HFFc6 (cell line): ENCODE measurements at regions not wholly inside any gene's neighbourhood (a gene's known extent, or its start where the extent isn't known, plus 50 kb on each side); places are given as distances from the start of the nearest gene placed in this dataset.

Experiments
- DNase-seq: peaks from one replicate; pipeline ENCODE4 v3.0.0-alpha.2; 2018
- H3K27ac Mint-ChIP-seq: 2 replicates; pipeline ENCODE4 v1.8.0; 2020; ENCODE audit warnings: mild to moderate bottlenecking, mixed read lengths
- H3K27me3 Mint-ChIP-seq: 2 replicates; pipeline ENCODE4 v1.8.0; 2021; ENCODE audit warnings: mild to moderate bottlenecking, moderate library complexity, mixed read lengths; ENCODE audit not compliant: insufficient read depth
- H3K36me3 Mint-ChIP-seq: 2 replicates; pipeline ENCODE4 v1.8.0; 2021; ENCODE audit warnings: low read depth, mixed read lengths
- H3K4me1 Mint-ChIP-seq: 2 replicates; pipeline ENCODE4 v1.8.0; 2020; ENCODE audit warnings: low read depth, mixed read lengths
- H3K4me3 Mint-ChIP-seq: 2 replicates; pipeline ENCODE4 v1.8.0; 2020; ENCODE audit warnings: mild to moderate bottlenecking, moderate library complexity, mixed read lengths
- H3K9me3 Mint-ChIP-seq: 2 replicates; pipeline ENCODE4 v1.8.0; 2020; ENCODE audit warnings: mild to moderate bottlenecking, mixed read lengths
- TF ChIP-seq, protein P1 (sequence below): fragments of 200-600 bp; sonication (generic); IDR thresholded peaks from 2 replicates; pipeline ENCODE4 v1.5.0; 2021; ENCODE audit warnings: antibody characterized with exemption, mild to moderate bottlenecking

DNA sequence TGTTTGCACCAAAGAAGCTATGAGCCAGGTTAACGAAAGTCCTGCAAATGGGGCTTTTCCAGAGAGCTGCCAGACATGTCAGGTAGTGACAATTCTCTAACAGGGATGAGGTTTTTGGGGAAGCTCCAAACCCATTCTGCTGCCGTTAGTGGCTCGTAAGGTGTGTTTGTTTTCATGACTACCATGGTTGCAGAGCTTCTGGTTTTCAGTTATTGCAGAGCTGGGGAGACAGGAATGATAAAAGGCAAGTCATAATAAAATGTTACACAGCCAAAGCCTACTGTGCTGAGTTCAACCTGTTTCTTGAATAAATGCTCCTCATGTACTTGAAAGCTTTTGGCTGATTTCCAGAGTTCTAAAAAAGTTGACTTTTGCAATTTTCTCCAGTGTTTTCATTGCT, 209.2 kb upstream of the STK17B start:
- no peak overlapping the region for H3K27ac Mint-ChIP-seq
- no peak overlapping the region for H3K4me3 Mint-ChIP-seq
- DNase-seq = no peak
- peaks cover 13% of the 10 kb centered on the region for H3K4me1 Mint-ChIP-seq
- H3K27me3 Mint-ChIP-seq = no peaks in the 10 kb centered on the region; the same call in 1 of the 2 replicates
- no peaks in the 10 kb centered on the region for H3K36me3 Mint-ChIP-seq
- TF ChIP-seq, protein P1, sequence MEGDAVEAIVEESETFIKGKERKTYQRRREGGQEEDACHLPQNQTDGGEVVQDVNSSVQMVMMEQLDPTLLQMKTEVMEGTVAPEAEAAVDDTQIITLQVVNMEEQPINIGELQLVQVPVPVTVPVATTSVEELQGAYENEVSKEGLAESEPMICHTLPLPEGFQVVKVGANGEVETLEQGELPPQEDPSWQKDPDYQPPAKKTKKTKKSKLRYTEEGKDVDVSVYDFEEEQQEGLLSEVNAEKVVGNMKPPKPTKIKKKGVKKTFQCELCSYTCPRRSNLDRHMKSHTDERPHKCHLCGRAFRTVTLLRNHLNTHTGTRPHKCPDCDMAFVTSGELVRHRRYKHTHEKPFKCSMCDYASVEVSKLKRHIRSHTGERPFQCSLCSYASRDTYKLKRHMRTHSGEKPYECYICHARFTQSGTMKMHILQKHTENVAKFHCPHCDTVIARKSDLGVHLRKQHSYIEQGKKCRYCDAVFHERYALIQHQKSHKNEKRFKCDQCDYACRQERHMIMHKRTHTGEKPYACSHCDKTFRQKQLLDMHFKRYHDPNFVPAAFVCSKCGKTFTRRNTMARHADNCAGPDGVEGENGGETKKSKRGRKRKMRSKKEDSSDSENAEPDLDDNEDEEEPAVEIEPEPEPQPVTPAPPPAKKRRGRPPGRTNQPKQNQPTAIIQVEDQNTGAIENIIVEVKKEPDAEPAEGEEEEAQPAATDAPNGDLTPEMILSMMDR = no peak
- no peaks in the 10 kb centered on the region for H3K9me3 Mint-ChIP-seq

DNA sequence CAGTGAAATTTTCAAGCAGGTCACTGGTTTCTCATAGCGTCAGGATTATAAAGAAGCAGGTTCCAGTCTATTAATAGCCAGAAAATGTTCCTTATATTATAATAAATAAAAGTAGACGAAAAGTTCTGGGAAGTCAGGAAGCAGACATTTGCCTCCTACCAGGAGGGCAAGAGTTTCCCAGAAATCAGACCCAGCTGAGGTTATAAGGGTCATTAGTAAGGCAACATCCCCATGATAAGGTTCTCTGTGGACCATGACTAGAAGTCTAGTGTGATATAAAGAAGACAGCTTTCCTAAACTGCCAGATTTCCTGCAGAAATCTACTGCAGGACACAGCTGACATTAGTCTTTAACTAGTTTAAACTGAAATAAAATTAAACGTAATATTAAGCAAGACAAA, 210.1 kb upstream of the STK17B start:
- DNase-seq = no peak

DNA sequence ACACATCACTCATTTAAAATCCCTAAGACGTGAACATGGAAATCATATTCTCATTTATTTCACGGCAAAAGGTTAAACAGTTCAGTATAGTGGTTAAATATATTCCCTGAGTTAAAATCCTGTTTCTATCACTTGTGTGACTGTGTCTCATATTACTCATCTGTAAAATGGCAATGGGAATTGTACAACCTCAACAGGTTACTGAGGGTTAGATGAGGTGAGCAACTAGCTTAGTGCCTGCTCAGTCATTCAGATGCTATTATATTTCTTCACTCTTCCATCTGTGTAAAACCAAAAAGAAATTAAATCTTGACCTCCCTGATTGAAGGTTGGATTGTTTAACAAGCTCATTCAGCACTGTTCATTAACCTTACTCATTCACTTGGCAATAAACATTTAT, 212.4 kb upstream of the STK17B start:
- no peaks in the 10 kb centered on the region for H3K36me3 Mint-ChIP-seq
- TF ChIP-seq, protein P1 = no peak
- no peak overlapping the region for H3K27ac Mint-ChIP-seq
- no peaks in the 10 kb centered on the region for H3K9me3 Mint-ChIP-seq
- H3K4me3 Mint-ChIP-seq = no peak overlapping the region
- H3K27me3 Mint-ChIP-seq = no peaks in the 10 kb centered on the region
- H3K4me1 Mint-ChIP-seq = no peaks in the 10 kb centered on the region
- no peak for DNase-seq

More for the DNA sequence above, 210.1 kb upstream of the STK17B start:
- Mint-ChIP-seq H3K4me1 (peaks cover 13% of the 10 kb centered on the region), H3K9me3 (no peaks in the 10 kb centered on the region), H3K4me3 (no peak overlapping the region), H3K27ac (no peak overlapping the region), H3K27me3 (no peaks in the 10 kb centered on the region; the same call in 1 of the 2 replicates), H3K36me3 (no peaks in the 10 kb centered on the region)
- TF ChIP-seq, protein P1 = no peak

DNA sequence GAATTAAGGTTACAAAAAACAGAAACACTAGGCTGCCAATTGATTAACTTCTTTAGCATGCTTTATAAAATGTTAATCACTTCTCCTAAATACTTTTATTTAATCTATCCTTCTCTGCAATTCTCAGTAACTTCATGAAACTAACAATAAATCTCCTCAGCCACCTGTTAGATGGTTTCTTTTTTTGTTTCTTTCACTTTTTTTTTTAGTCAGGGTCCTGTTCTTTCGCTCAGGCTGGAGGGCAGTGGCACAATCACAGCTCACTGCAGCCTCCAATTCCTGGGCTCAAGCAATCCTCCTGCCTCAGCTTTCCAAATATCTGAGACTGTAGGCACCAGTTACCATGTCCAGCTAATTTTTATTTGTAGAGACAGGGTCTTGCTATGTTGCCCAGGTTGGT, 213.4 kb upstream of the STK17B start:
- DNase-seq = no peak
- no peak overlapping the region for H3K4me3 Mint-ChIP-seq
- H3K27ac Mint-ChIP-seq = no peak overlapping the region
- no peaks in the 10 kb centered on the region for H3K9me3 Mint-ChIP-seq
- no peaks in the 10 kb centered on the region for H3K36me3 Mint-ChIP-seq
- no peaks in the 10 kb centered on the region for H3K27me3 Mint-ChIP-seq
- TF ChIP-seq, protein P1 = no peak
- H3K4me1 Mint-ChIP-seq = no peaks in the 10 kb centered on the region

DNA sequence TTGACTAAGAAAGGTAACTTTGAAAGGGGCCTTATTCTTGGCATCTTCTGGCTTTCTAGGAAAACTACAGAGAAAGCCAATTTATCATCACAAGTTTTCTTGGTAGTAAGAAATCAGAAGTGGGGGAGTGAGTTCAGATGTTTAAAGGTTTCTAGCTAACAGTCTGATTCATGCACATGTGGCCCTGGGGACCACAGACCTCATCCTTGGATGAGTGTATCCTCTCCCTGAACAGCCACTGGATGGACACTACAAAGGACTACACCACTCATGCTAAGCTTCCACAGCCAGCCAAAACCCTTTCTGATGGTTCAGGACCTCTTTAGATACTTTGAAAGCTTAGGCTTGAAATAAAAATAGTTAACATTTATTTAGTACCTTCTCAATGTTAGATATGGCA, 218.3 kb upstream of the STK17B start:
- Mint-ChIP-seq H3K4me3 (no peak overlapping the region), H3K27ac (no peak overlapping the region), H3K9me3 (no peaks in the 10 kb centered on the region), H3K4me1 (peaks cover 16% of the 10 kb centered on the region), H3K36me3 (peaks cover 4% of the 10 kb centered on the region; the same call in 1 of the 2 replicates), H3K27me3 (no peaks in the 10 kb centered on the region)
- DNase-seq = no peak
- TF ChIP-seq, protein P1 = no peak
